ENCODE measurements at regions not wholly inside any gene's neighbourhood (a gene's known extent, or its start where the extent isn't known, plus 50 kb on each side); places are given as distances from the start of the nearest gene placed in this dataset.

GRCh38 chr9:99366621-99367020 lies 144.5 kb downstream of the SEC61B start:
- DNase-seq = no peak

GRCh38 chr9:99368341-99369326 lies 146.6 kb downstream of the SEC61B start:
- DNase-seq = no peak

GRCh38 chr9:99369327-99369722 lies 147.2 kb downstream of the SEC61B start:
- no peak for DNase-seq

GRCh38 chr9:99370376-99370775 lies 148.3 kb downstream of the SEC61B start:
- DNase-seq = no peak

- no peak for DNase-seq
Measured at GRCh38 chr9:99371376-99371775, 149.3 kb downstream of the SEC61B start.

GRCh38 chr9:99373912-99374311 lies 151.8 kb downstream of the SEC61B start:
- DNase-seq = no peak

GRCh38 chr9:99374793-99375192 lies 152.7 kb downstream of the SEC61B start:
- no peak for DNase-seq

GRCh38 chr9:99375481-99375880 lies 153.4 kb downstream of the SEC61B start:
- DNase-seq = no peak

- no peak for DNase-seq
Measured at GRCh38 chr9:99377790-99378775, 156.0 kb downstream of the SEC61B start.

- DNase-seq = no peak
Measured at GRCh38 chr9:99383536-99383935, 161.5 kb downstream of the SEC61B start.

GRCh38 chr9:99385215-99385614 lies 163.1 kb downstream of the SEC61B start:
- DNase-seq = no peak

- DNase-seq = no peak
Measured at GRCh38 chr9:99385814-99386279, 163.8 kb downstream of the SEC61B start.

GRCh38 chr9:99387431-99387830 lies 165.3 kb downstream of the SEC61B start:
- DNase-seq = no peak

- DNase-seq = no peak
Measured at GRCh38 chr9:99389087-99390033, 167.3 kb downstream of the SEC61B start.

GRCh38 chr9:99391937-99392594 lies 170.0 kb downstream of the SEC61B start:
- DNase-seq = no peak

- no peak for DNase-seq
Measured at GRCh38 chr9:99392986-99393385, 170.9 kb downstream of the SEC61B start.

- no peak for DNase-seq
Measured at GRCh38 chr9:99393993-99394392, 171.9 kb downstream of the SEC61B start.

GRCh38 chr9:99398241-99398640 lies 176.2 kb downstream of the SEC61B start:
- no peak for DNase-seq

- DNase-seq = no peak
Measured at GRCh38 chr9:99399474-99399873, 177.4 kb downstream of the SEC61B start.

- no peak for DNase-seq
Measured at GRCh38 chr9:99400184-99400731, 178.2 kb downstream of the SEC61B start.

Data from activated T-cell treated with anti-CD3 and anti-CD28 coated beads for 4 hours (primary cell).